Lower leg skin (tissue), 3 donors: ENCODE measurements at regions not wholly inside any gene's neighbourhood (a gene's known extent, or its start where the extent isn't known, plus 50 kb on each side); places are given as distances from the start of the nearest gene placed in this dataset.

Experiments used
- POLR2A ChIP-seq, 2 donors: fragments of 450-650 bp; IDR thresholded peaks; one replicate each; pipeline ENCODE4 v1.6.1; 2016 to 2017; ENCODE audit warnings: antibody characterized with exemption in 2 of 2, mild to moderate bottlenecking in 1 of 2, moderate library complexity in 1 of 2
- TF ChIP-seq, protein P1 (sequence below), 3 donors: fragments of 450-650 bp; IDR thresholded peaks; one replicate each; pipeline ENCODE4 v1.5.1; 2016; ENCODE audit warnings: antibody characterized with exemption in 3 of 3, mild to moderate bottlenecking in 3 of 3, moderate library complexity in 2 of 3

DNA sequence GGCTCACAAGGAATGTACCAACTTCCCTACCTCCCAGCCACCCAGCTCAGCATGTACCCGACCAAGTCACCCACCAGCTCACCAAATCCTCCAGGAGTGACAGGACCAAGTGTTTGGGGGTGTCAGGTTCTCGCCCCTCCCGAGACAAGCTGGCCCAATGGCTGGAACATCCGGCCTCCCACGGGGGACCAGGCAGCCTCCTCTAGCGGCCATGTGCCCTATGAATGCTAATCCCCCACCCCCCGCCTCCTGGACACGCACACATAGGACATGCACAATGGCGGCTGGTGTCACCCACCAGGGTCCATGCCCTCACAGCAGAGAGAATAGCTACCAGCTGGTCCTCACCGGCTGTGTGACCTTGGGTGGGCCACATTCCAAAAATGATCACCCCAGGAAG lies 151.0 kb downstream of the MN1 start:
- TF ChIP-seq, protein P1, sequence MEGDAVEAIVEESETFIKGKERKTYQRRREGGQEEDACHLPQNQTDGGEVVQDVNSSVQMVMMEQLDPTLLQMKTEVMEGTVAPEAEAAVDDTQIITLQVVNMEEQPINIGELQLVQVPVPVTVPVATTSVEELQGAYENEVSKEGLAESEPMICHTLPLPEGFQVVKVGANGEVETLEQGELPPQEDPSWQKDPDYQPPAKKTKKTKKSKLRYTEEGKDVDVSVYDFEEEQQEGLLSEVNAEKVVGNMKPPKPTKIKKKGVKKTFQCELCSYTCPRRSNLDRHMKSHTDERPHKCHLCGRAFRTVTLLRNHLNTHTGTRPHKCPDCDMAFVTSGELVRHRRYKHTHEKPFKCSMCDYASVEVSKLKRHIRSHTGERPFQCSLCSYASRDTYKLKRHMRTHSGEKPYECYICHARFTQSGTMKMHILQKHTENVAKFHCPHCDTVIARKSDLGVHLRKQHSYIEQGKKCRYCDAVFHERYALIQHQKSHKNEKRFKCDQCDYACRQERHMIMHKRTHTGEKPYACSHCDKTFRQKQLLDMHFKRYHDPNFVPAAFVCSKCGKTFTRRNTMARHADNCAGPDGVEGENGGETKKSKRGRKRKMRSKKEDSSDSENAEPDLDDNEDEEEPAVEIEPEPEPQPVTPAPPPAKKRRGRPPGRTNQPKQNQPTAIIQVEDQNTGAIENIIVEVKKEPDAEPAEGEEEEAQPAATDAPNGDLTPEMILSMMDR (IDR thresholded peaks at IDR 0.05), result no peak
- no peak for TF ChIP-seq POLR2A (IDR thresholded peaks at IDR 0.05)
